ENCODE measurements at regions not wholly inside any gene's neighbourhood (a gene's known extent, or its start where the extent isn't known, plus 50 kb on each side); places are given as distances from the start of the nearest gene placed in this dataset.

DNA sequence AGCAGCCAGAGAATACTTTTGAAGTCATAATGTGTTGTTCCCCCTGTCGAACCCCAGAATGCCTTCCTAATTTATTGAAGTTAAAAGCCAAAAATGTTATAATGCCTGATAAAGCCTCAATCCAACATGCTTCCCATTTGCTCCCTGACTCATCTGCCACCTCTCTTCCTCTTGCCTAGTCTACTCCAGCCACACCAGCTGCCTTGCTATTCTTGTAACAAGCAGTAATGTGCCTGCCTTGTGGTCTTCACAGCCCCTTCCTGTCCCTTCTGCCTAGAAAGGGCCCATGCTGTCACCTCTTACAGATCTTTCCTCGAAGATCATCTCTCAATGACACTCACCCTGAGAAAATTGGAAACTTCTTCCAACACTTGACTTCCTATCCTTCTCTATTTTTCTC, 231.6 kb upstream of the CDH2 start:
- no peak for DNase-seq (ENCODE audit: low read depth)

DNA sequence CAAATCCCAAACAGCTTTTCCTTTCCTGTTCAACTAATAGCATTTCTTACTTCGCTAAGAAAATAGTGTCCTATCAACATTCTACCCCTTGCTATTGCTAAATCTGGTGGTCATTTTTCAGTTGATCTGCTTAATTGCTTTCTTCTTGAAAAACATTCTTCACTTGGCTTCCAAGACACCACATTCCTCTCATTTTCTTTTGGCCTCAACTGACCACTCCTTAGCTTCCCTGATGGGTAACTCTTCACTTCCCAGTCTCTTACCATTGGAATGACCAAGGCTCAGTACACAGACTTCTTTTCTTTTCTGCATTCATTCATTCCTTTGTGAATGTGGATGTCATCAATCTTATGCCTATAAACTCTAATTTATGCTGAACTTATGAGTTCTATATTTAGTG, 230.8 kb upstream of the CDH2 start:
- peak; percentile 7 for DNase-seq (ENCODE audit: low read depth)

DNA sequence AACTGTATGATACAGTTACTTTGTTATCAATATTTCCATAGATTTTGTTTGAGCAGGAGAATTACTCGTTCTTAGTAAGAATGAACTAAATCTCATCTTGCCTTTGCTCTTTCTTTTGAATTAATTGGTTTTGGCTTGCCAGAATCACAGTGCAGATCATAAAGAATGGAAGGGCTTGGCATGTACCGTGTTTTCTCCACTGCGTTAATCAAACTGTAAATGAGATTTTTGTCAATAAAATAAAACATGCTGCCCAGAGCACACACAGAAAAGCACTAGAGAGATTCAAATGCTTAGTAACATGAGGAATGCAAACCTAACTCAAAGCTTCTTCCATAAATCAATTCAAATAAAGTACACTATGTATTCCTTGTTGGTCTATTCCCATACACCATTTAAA, 229.6 kb upstream of the CDH2 start:
- DNase-seq (ENCODE audit: low read depth) = no peak

DNA sequence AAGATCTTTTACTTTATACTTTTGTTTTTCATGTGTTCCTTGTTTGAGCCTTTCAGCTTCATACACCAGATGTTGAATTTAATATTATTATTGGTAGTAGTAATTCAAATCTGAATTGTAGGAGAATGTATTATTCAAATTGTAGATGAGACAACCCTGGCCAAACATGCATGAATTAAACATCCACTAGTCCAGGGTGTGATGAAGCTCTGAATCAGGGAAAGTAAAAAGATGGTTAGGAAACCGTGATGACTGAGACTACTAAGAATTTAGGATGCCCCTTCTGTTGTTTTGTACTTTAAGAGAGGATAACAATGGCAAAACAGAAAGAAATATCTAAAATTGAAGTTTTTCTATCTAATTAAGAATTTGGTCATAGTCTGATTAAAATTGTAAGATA, 227.8 kb upstream of the CDH2 start:
- no peak for DNase-seq (ENCODE audit: low read depth)

DNA sequence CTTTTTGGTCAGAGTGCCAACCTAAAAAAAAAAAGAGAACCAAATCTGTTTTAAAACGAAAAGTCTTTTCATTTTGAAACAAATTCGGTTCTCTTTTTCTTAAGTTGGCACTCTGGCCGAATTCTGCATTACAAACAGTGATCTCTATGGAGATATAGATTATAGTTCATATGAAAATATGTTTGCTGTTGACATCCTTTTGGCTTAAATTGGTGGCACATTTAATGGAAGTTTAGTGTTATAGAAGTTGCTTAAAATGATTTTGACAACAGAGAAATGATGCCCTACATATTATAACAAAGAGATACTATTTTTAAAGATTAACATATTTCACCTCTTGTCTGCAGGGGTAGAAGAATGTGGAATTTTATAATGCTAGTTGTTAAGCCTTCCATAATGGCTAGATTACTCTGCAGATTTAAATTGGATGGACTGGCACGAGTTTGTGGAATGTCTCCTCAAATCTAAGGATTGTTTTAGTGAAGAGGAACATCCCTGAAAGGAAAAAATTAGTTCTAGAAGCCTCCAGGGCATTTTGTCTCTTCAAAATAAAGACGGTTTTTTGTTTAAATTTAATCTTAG, 222.9 kb upstream of the CDH2 start:
- DNase-seq (ENCODE audit: low read depth) = no peak

DNA sequence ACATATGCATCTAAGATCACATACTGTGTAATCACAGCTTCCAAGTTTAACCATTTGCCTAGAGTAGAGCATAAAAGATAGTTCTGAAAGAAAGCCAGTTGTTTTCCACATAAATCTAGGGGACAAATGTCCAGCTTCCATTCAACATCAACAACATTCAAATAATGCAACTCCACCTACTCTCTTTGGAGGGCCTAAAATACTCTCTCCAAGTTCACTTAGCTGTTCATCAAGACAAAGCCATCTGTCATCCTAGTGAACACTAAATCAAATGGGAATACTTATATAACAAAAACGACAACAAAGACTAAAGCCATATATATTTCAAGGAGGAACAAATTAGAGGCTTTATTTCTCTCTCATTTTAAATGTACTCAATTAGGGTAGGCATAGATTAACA, 221.5 kb upstream of the CDH2 start:
- no peak for DNase-seq (ENCODE audit: low read depth)

DNA sequence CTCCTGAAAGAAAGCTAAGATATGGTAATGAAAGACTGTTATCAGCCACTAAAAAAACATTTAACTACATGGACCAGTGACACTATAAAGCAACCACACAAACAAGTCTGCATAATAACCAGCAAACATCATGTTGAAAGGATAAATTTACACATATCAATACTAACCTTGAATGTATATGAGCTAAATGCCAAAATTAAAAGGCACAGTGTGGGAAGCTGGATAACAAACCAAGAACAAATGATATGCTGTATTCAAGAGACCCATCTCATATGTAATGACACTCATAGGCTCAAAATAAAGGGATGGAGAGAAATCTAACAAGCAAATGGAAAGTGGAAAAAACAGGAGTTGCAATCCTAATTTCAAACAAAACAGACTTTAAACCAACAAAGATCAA, 213.1 kb upstream of the CDH2 start:
- DNase-seq (ENCODE audit: low read depth) = peak; percentile 4

DNA sequence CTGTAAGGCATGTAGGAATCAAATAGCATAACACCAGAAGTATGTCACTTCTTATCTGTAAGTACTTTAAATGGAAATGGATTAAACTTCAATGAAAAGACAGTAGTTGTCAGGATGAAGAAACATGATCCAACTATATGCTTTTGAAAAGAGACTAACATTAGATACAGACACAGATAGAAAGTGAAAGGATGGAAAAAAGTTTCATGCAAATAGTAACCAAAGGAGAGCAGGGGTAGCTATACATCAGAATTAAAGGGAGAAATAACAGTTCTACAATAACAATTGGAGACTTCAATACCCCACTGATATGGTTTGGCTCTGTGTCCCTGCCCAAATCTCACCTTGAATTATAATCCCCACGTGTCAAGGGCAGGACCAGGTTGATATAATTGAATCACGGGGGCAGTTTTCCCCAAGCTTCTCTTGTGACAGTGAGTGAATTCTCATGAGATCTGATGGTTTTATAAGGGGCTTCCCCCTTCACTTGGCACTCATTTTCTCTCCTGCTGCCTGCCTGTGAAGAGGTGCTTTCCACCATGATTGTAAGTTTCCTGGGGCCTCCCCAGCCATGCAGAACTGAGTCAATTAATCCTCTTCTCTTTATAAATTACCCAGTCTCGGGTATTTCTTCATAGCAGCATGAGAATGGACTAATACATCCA, 205.4 kb upstream of the CDH2 start:
- no peak for DNase-seq (ENCODE audit: low read depth)

DNA sequence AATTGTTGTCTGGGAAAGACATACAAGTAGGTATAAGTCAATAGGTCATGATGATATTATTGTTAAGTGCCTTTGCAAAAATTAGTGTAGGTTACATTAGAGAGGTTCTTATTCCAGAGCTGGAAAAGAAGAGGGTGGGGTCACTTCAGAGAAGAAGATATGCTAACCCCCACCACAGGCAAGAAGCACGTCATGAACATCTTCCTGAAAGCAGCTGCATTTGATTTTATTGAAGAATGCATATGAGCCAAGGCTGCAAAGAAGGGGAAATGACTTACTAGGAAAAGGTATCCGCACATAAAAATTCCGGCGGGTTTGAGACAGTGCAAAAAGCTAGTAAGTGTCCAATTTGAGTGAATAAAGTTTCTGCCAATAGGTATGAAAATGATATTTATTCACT, 195.3 kb upstream of the CDH2 start:
- DNase-seq (ENCODE audit: low read depth) = no peak

DNA sequence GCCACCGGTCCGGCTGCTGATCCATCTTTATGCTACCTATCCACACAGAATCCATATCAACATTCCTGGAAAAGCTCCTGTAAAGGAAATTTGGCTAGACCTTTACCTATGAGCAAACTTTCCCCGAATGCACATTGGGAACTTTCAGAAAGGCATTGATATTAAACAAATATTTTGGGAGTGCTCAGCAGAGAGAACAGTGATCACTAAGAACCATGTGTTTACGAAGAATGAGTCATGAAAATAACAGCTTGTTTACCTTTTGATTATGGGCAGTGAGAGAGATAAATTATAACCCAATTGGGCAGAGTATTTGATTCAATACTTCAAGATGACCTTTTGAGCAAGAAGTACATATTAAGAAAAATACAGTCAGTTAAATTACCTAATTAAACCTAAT, 189.7 kb upstream of the CDH2 start:
- DNase-seq (ENCODE audit: low read depth) = no peak

DNA sequence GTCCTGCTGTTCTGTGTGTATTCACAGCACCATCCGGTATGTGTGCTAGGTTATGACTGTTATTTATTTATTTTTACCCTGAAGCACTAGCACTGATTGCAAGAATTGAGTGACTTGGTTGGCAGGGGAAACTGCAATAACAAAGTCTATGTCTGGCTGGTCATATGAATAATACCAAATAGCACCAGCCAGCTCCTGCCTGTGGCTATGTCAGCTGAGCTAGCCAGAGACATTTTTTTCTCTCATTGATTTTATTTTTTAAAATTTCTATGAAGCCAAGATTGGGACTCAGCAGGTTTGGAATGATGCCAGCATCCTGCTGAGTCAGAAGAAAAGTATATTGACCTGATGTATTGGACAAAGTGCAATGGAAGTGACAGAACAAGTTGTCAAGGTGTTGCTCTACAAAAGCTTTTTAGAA, 188.5 kb upstream of the CDH2 start:
- DNase-seq (ENCODE audit: low read depth) = peak; percentile 9

DNA sequence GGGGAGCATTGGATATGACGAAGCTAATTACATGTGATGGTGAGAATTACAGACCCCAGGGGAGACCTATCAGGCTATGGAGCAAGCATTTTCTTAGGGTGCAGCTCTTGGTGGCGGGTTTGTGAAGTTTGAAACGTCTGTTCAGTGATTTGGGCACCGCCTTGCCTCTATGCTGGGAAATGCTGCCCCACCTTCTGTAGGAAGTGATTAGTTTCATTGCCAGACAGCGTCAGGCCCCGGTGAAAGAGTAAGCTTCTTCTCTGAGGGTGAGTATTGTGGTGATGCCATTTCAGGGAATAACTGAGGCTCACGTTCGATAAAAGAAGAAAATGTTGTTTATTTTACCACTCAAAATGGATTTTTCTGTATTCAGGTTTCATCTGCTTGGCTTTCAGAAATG, 186.2 kb upstream of the CDH2 start:
- DNase-seq (ENCODE audit: low read depth) = no peak

DNA sequence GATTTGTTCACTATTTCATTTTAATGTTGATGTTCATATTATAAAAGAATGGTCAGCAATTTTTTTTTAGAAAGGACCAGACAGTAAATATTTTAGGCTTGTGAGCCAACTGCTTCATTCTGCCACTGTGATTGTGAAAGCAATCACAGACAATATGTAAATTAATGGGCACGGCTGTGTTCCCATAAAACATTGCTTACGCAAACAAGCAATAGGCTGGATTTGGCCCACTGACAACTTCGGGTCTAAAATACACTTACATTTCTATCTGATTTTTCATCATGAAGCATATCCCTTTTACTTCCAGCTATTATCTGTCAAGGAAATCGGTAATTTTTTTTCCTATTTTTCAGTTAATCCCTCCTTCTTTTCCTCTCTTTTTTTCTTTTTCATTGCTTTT, 182.2 kb upstream of the CDH2 start:
- DNase-seq (ENCODE audit: low read depth) = peak; percentile 3

DNA sequence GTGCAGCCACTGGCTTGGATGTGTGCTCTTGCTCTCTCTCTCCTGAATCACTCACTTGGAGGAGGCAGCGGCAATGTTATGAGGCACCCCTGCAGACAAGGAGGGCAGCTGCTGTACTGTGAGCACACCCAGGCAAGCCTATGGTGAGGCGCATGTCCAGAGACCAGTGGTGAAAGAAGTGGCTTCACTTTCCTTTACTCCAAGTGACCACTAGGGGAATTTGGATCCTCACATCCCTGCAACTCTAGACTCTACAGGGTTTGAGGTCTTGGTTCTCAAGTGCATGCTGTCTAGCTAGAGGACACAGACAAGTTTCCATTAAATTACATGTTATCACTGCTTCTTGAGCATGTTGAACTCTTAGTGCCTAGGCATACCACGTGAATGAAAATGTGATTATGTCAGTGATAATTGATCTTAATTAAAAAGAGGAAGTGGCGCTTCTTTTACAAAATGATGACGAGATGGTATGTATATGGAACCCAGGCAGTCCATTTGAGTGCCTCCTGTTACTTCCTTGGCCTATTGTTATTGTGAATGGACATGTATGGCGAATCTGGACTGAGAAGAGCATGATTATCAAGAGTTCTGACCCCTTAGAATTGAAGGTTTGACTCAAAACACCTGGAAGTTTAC, 181.0 kb upstream of the CDH2 start:
- peak; percentile 14 for DNase-seq (ENCODE audit: low read depth)

DNA sequence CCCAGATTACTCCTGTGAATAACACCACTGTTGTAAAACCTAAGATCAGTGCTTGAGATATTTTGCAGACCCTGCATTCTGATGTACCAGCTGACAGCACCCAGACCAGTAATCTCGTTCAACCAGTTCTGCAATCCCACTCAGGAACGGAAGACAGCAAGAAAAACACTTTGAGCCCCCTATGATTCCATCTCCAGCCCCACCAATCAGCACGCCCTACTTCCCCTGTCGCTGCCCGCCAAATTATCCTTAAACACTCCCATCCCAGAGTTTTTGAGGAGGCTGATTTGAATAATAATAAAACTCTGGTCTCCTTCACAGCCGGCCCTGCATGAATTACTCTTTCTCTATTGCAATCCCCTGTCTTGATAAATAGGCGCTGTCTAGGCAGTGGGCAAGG, 173.9 kb upstream of the CDH2 start:
- no peak for DNase-seq (ENCODE audit: low read depth)

DNA sequence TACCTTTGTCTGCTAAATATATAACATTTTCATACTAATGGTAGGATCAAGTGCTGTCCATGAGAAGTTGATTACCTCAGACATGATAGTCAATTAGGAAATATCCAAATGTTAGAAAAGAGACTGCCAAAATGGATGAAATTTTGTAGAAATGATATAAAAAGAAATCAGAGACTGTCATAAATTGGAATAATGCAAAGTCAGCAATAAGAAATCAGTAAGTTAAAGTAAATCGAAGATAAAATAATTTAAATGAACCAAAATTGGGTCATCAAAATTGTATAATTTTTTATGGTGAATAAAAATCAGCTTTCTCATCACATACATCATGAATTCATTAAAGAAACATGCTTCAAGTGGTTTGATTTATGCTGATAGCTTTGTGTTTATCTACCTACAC, 165.3 kb upstream of the CDH2 start:
- DNase-seq (ENCODE audit: low read depth) = no peak

DNA sequence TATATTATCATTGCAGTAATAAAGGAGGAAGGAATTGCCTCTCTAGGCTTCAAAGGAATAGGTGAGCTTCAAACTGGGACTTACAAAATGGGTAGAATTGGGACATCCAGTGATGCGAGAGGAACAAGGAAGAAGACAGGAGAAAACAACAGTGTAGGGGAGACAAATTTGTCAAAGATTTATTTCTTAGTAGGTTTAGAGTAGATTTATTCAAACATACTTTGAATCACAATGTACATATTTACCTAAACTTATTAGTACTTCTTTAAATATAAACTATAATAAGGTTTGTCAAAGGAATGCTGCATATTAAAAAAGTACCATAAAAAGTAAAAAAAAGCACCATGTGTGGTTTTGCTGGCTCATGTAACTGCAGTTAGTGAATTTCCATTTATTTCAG, 161.4 kb upstream of the CDH2 start:
- no peak for DNase-seq (ENCODE audit: low read depth)

DNA sequence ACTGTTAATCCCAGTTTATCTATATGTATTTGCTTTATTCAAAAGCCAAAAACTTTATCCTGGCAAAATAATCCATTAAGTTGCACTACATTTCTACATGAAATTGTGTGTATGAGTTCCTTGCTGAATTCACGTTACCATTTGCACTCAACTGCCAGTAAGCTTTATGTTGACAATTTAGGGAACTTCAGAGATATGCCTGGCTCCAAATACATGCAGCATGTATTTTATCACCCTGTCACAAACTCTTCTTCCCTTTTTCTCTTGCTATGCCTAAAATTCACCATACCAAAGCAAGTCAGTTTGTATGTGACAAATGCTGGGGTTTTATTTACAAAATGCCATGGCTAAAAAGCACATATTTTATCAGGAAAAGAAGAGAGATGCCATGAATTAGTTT, 157.6 kb upstream of the CDH2 start:
- no peak for DNase-seq (ENCODE audit: low read depth)

DNA sequence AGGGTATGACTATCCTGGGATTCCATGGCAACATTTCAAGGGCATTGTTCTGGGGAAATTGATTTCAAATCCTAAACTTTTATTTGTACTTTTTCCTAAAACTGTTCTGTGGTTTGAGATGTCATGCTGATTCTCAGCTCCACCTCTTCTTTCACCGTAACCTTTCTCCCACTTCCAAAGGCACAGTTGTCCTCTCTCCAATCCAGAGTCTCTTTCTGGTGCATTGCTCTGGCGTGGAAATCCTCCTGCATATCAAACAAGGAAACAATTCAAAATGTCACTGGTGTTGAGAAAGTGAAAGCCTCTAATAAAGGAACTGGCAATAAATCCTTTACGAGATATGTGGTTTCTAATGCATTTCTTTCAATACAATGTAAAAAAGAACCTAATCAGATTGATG, 155.1 kb upstream of the CDH2 start:
- DNase-seq (ENCODE audit: low read depth) = no peak

DNA sequence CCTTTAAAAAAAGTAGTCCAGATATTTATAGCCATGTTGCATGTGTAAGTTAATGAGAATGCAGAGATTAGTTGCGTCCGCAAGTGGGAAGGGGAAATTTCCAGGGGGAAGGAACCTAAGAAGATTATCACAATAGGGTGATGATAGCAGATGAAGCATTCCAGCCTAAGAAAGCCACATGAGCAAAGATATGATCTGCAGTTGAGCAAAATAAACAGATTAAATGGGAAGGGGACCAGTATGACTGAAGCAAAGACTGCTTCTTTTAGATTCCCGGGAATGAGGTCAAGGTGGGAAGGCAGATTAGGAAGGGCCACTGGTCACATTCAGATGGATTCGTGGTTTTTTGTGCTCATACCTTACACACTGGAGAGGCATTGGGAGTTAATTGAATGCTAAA, 154.6 kb upstream of the CDH2 start:
- no peak for DNase-seq (ENCODE audit: low read depth)

DNA sequence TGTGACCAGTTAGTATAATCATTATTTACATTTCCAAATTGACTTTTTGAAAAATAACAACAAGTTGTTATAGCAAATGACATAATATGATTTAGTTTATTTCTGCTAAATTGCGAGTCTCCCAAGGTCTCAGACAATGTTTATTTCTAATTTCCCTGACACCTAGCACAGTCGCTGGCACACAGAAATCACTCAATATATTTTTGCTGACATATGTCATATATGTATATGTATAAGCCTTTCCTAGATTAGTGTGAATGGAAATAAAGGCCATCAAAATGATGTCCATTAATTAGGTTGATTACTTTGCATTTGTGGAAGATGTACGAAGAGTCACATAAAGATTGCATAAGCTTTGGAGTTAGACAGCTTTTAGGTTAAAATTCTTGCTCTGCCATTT, 136.7 kb upstream of the CDH2 start:
- DNase-seq (ENCODE audit: low read depth) = no peak

DNA sequence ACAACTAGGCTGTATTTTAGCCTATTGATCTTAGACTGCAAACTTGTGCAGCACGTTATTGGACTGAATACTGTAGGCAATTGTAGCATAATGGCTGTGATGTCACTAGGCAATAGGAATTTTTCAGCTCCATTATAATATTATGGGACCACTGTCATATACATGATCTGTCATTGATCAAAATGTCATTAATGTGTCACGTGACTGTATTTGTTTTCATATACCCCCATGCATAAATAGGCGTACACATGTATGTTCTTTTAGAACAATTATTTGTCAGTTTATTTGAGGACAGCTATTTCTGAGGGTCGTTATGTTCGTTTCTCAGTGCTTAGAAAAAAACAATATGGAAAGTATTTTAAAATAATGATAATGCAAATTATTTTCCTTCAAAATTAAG, 111.9 kb upstream of the CDH2 start:
- no peak for DNase-seq (ENCODE audit: low read depth)

DNA sequence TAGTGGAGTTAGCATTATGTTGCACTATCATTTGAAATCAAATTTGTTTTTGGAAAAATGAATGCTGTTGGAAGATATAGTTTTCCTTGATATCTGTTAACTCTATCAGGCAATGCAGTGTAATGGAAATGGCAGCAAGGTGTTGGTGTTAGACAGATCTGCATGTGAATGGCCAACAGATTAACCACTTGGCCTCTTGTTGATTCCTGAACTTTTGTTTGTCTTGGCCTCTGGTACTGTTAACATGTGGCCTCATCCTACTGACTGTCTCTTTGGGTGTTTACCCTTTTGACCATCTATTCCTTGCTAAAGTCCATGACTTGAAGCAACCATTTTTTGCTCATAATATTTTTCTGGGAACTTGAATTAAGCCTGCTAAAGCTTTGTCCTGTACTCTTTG, 110.2 kb upstream of the CDH2 start:
- DNase-seq (ENCODE audit: low read depth) = no peak

DNA sequence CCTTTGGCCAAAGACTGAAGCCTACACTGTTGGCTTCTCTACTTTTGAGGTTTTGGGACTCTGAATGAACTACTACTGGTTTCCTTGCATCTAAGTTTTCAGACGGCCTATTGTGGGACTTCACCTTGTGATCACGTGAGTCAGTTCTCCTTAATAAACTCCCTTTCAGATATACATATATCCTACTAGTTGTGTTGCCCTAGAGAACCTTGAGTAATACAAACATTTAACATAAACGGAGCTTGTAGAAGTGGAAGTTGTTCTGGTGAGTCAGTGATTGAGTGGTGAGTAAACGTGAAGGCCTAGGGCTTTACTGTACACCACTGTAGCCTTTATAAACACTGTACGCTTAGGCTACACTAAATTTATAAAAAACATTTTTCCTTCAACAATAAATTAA, 107.2 kb upstream of the CDH2 start:
- peak; percentile 76 for DNase-seq (ENCODE audit: low read depth)
